ENCODE measurements at regions not wholly inside any gene's neighbourhood (a gene's known extent, or its start where the extent isn't known, plus 50 kb on each side); places are given as distances from the start of the nearest gene placed in this dataset.

GRCh38 chr13:104246955-104247354 lies 1180.7 kb upstream of the SLC10A2 start:
- Histone ChIP-seq H3K27ac (no peak overlapping the region), H3K27me3 (no peaks in the 10 kb centered on the region), H3K36me3 (ENCODE audit: low read depth, missing control alignments) (no peaks in the 10 kb centered on the region), H3K9me3 (no peaks in the 10 kb centered on the region), H3K4me1 (no peaks in the 10 kb centered on the region), H3K4me3 (no peak overlapping the region)
- TF ChIP-seq CTCF (IDR thresholded peaks at IDR 0.05) = no peak
- TF ChIP-seq POLR2A (IDR thresholded peaks at IDR 0.05) = no peak
- intact Hi-C loops (cut with DNase I; ENCODE audit: low total_unique reads) = no loop called here
- DNase-seq = no peak

GRCh38 chr13:104206450-104207044 lies 1140.3 kb upstream of the SLC10A2 start:
- Histone ChIP-seq H3K9me3 (no peaks in the 10 kb centered on the region), H3K4me1 (no peaks in the 10 kb centered on the region), H3K27me3 (no peaks in the 10 kb centered on the region), H3K27ac (no peak overlapping the region), H3K36me3 (ENCODE audit: low read depth, missing control alignments) (no peaks in the 10 kb centered on the region), H3K4me3 (no peak overlapping the region)
- no peak for TF ChIP-seq POLR2A (IDR thresholded peaks at IDR 0.05)
- intact Hi-C loops (cut with DNase I; ENCODE audit: low total_unique reads) = no loop called here
- DNase-seq = no peak
- 95 to 96% methylated on average over 6 of the region's 6 CpGs for WGBS, 2 donors

- no peak for DNase-seq
- Histone ChIP-seq H3K4me3 (no peak overlapping the region), H3K4me1 (no peaks in the 10 kb centered on the region), H3K9me3 (no peaks in the 10 kb centered on the region), H3K36me3 (ENCODE audit: low read depth, missing control alignments) (no peaks in the 10 kb centered on the region), H3K27me3 (no peaks in the 10 kb centered on the region), H3K27ac (no peak overlapping the region)
- intact Hi-C loops (cut with DNase I; ENCODE audit: low total_unique reads) = no loop called here
- no peak for TF ChIP-seq POLR2A (IDR thresholded peaks at IDR 0.05)
- TF ChIP-seq CTCF (IDR thresholded peaks at IDR 0.05) = no peak
- WGBS, 2 donors = 74 to 77% methylated on average over 2 of the region's 2 CpGs
These were observed 1138.0 kb upstream of the SLC10A2 start for GRCh38 chr13:104204177-104204576.

- Histone ChIP-seq H3K9me3 (no peaks in the 10 kb centered on the region), H3K27ac (no peak overlapping the region), H3K36me3 (ENCODE audit: low read depth, missing control alignments) (no peaks in the 10 kb centered on the region), H3K4me1 (no peaks in the 10 kb centered on the region), H3K4me3 (no peak overlapping the region), H3K27me3 (no peaks in the 10 kb centered on the region)
- 67 to 80% methylated on average over 1 of the region's 1 CpG for WGBS, 2 donors
- TF ChIP-seq POLR2A (IDR thresholded peaks at IDR 0.05) = no peak
- no peak for TF ChIP-seq CTCF (IDR thresholded peaks at IDR 0.05)
- DNase-seq = no peak
- intact Hi-C loops (cut with DNase I; ENCODE audit: low total_unique reads) = no loop called here
These were observed 1132.6 kb upstream of the SLC10A2 start for GRCh38 chr13:104198801-104199200.

- H3K36me3 ChIP-seq (ENCODE audit: low read depth, missing control alignments) = no peaks in the 10 kb centered on the region
- H3K9me3 ChIP-seq = no peaks in the 10 kb centered on the region
- no peak overlapping the region for H3K4me3 ChIP-seq
- no peak for DNase-seq
- no peaks in the 10 kb centered on the region for H3K4me1 ChIP-seq
- TF ChIP-seq CTCF (IDR thresholded peaks at IDR 0.05) (no peak), POLR2A (IDR thresholded peaks at IDR 0.05) (no peak)
- no peak overlapping the region for H3K27ac ChIP-seq
- WGBS, 2 donors = 55 to 56% methylated on average over 5 of the region's 5 CpGs
- intact Hi-C loops (cut with DNase I; ENCODE audit: low total_unique reads) = no loop called here
- no peaks in the 10 kb centered on the region for H3K27me3 ChIP-seq
These were observed 1130.4 kb upstream of the SLC10A2 start for GRCh38 chr13:104196611-104197010.
